Activated T-cell treated with anti-CD3 and anti-CD28 coated beads for 1 hour (primary cell): ENCODE measurements at regions not wholly inside any gene's neighbourhood (a gene's known extent, or its start where the extent isn't known, plus 50 kb on each side); places are given as distances from the start of the nearest gene placed in this dataset.

ENCODE experiments used
- DNase-seq: peaks from one replicate; pipeline ENCODE4 v3.0.0-alpha.2; 2020; ENCODE audit warnings: low read depth

DNA sequence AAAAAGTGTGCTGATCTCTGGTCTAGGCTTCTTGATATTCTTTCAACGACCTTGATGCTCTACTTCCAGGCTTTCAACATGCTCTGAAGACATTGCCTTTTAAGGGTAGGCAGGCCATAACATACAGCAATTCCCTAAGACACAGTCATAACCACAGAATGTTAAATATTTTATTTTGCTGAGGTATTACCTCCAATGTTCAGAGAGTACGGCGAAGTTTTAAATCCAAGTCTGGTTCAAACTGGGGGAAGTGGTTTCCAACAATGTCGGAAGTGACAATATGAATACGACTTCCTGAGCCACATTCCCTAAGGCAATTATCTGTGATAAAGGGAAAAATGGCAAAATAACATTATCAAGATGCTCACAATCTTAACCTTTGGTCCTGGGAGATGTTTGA, 1077.9 kb upstream of the PIK3C3 start:
- no peak for DNase-seq

- DNase-seq = no peak
Observed at GRCh38 chr18:40875101-40875615, 1079.9 kb upstream of the PIK3C3 start.

- DNase-seq = no peak
Observed at GRCh38 chr18:40874233-40874632, 1080.8 kb upstream of the PIK3C3 start.

- no peak for DNase-seq
Observed at GRCh38 chr18:40868110-40868858, 1086.8 kb upstream of the PIK3C3 start.

DNA sequence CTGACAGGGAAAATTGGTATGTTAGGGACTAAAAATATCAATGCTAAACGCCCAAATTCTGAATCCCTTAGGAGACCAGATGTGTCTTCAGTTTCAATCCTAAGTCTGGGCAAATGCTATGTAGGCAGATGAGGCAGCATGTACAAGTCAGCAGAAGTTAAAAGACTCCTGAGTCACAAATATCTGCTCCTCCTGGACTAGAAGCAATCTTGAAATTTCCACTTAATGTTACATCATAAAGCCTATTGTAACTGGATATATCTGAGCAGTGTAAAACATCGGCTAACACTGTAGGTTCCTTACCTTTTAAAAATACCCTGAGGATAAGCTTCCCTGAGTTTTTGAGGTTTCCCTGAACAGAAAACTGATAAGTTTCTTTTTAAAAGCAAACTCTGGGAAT, 1087.6 kb upstream of the PIK3C3 start:
- DNase-seq = no peak

GRCh38 chr18:40866968-40867367, 1088.1 kb upstream of the PIK3C3 start:
- DNase-seq = no peak

DNA sequence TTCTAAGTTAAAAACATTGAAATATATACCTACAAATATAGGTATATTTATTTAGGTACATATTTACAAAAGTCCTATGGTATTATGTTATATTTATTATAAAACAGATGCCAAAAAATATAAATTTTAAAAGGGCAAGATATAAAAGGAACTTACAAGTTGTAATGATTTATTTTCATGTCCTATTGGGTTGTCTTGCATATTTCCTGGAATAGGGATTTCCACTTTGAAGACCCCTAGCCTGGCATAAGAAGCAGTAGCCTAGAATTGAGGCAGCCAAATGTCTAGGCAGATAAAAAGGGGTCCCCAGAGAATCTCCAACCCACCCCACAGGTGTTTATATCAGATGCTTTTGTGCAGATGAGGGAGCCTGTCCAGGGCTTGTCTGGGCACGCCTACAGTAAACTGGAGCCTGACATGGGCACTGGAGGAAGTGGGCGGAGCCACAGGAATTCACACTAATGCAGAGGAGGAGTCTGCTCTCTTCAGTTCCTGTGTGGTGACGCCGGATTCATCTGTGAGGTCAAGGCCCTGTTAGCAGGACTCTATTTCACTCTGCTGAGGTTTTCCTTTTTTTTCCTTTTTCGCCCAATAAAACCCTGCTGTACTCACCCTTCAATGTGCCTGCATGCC, 1088.9 kb upstream of the PIK3C3 start:
- DNase-seq = no peak

- no peak for DNase-seq
Observed at GRCh38 chr18:40864846-40865245, 1090.2 kb upstream of the PIK3C3 start.

DNA sequence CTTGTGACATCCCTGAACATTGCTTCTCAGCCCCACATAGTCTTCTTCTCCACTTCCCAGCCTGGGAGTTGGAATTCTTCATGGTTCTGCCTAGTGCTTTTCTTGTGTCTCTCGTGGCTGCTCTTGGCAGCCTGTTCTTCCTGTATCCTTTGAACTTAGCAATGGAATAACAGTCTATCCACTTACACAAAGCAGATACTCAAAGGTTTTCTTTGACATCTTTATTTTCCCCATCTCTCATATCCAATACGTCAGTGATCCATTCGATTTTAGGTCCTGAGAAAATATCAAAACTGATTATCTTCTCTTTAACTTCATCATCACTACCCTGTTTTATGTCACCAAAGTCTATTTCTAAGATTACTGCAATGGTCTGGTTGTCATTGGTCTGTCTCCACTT, 1091.2 kb upstream of the PIK3C3 start:
- no peak for DNase-seq

DNA sequence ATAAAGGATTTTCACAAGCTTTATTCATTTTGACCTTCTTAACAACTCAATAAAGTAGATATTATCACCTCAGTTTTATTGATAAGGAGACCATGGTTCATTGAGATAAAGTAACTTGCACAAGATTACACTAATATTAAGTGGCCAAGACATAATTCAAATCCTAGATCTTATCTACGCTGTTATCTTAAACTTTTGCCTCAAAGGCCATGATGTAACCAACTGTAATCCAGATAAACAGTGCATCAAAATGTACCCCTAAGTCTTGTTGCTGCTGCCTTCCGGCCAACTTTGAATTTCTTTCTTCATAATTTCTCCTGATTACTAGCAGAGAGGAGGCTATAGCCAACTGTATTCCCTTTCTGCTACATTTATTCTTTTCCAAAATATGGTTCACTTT, 1094.8 kb upstream of the PIK3C3 start:
- no peak for DNase-seq

GRCh38 chr18:40855661-40856060, 1099.4 kb upstream of the PIK3C3 start:
- DNase-seq = no peak

- DNase-seq = no peak
Observed at GRCh38 chr18:40852406-40852805, 1102.6 kb upstream of the PIK3C3 start.

GRCh38 chr18:40851014-40851429, 1104.0 kb upstream of the PIK3C3 start:
- DNase-seq = no peak

- DNase-seq = no peak
Observed at GRCh38 chr18:40849886-40850285, 1105.1 kb upstream of the PIK3C3 start.

DNA sequence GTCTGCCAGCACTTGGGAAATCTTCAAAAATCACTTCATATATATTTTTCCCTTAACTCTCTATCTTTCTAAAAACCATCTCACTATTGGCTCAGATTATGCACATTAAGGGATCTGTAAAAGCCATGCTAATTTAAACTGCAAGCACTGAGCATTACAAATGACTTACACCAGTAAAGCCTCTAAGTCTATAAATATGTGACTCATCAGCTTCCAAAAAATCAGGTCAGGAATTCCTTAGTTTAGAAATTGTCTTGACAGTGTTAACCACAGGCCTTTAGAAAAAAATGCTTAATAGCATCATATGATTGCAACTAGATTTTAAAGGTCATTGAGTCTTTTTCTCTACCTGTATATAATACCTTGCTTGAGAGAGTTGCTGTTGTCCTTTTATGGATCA, 1113.6 kb upstream of the PIK3C3 start:
- DNase-seq = no peak

GRCh38 chr18:40841063-40841462, 1114.0 kb upstream of the PIK3C3 start:
- no peak for DNase-seq

- DNase-seq = no peak
Observed at GRCh38 chr18:40832362-40832761, 1122.7 kb upstream of the PIK3C3 start.

DNA sequence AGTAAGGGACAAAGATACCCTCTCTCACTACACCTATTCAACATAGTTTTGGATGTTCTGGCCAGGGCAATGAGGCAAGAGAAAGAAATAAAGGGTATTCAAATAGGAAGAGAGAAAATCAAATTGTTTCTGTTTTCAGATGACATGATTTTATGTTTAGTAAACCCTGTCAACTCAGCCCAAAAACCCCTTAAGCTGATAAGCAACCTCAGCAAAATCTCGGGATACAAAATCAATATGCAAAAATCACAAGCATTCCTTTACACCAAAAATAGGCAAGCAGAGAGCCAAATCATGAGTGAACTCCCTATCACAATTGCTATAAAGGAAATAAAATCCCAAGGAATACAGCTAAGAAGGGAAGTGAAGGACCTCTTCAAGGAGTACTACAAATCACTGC, 1130.7 kb upstream of the PIK3C3 start:
- DNase-seq = no peak

GRCh38 chr18:40821596-40822243, 1133.3 kb upstream of the PIK3C3 start:
- DNase-seq = no peak

DNA sequence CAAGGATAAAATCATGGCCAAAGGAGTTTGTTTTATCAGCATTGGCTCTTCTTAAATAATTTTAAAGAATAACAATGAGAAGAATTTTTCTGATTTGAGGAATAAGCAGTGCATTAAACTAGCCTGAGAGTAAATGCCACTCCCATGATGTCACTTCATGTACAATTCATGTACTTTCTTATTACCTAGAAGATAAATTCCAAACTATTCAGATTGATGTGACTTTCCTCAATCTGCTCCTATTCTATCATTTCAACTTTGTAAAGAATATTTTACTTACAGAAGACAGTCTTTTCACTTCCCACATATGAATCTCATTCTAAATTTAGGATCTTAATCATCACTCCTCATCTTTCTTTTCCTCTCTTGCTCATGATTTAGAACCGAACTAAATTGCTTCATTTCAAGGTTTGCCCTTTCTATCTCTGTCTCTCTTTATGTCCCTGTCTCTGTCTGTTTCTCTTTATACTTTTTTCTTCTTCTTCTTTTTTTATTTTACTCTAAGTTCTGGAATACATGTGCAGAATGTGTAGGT, 1142.0 kb upstream of the PIK3C3 start:
- no peak for DNase-seq

GRCh38 chr18:40810372-40810771, 1144.7 kb upstream of the PIK3C3 start:
- no peak for DNase-seq

DNA sequence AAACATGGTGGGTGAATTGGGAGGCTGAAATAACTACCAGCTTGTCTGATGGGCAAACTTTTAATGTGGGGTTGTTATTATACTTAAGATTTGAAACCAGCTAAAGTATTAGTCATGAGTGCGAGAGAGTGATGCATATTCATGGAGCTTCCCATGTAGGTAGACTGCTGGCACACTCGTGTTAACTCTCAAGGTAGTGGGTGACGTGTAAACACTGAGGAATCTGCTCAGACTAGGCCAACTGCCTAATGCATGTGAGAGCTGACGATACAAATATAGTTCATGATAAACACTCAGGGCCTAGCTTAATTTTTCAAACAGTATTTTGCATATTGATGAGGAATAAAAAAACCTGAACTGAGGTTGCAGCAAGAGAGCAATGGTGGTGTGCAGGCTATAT, 1165.7 kb upstream of the PIK3C3 start:
- no peak for DNase-seq
